GM13977 (cell line): ENCODE measurements at regions not wholly inside any gene's neighbourhood (a gene's known extent, or its start where the extent isn't known, plus 50 kb on each side); places are given as distances from the start of the nearest gene placed in this dataset.
"Not testable (repeated sequence)": the region's sequence is repeated elsewhere in the genome, so short reads cannot be mapped to it uniquely, and the experiment has no call there.

ENCODE experiments used
- DNase-seq: peaks from one replicate; pipeline ENCODE4 v3.0.0; 2012; ENCODE audit warnings: low spot score
- in situ Hi-C: fragments of 300-500 bp; cut with MboI; formaldehyde crosslinking; loops from one replicate; pipeline ENCODE4 v1.12.0; 2022; ENCODE audit warnings: low sequenced_read_pairs, low pct_unique_long_range_greater_than_20kb, mixed read lengths, inconsistent platforms; ENCODE audit not compliant: unreplicated experiment
- TF ChIP-seq, protein P1 (sequence below): IDR thresholded peaks from 2 replicates; pipeline ENCODE4 v1.5.1; 2012; ENCODE audit warnings: mild to moderate bottlenecking, control low read depth; ENCODE audit not compliant: insufficient read depth; ENCODE audit errors: extremely low read depth, missing control alignments

DNA sequence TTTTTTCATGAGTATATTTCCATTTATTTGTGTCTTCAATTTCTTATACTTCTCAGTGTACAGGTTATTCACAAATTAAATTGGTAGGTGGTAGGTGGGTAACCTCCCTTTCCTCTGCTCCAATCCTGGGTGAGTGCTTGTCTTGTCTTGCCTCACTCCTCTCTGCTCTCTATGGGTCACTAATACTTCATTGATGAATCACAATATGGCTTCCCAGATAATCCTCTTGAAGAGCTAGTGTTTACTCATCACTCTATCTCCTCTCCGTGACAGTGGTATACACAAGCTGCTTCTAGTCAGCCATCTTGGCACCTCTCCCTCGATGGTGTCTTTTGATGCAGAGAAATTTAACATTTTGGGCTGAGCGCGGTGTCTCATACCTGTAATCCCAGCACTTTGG, 331.8 kb upstream of the NMUR2 start:
- in situ Hi-C loops: no loop called here
- TF ChIP-seq, protein P1, sequence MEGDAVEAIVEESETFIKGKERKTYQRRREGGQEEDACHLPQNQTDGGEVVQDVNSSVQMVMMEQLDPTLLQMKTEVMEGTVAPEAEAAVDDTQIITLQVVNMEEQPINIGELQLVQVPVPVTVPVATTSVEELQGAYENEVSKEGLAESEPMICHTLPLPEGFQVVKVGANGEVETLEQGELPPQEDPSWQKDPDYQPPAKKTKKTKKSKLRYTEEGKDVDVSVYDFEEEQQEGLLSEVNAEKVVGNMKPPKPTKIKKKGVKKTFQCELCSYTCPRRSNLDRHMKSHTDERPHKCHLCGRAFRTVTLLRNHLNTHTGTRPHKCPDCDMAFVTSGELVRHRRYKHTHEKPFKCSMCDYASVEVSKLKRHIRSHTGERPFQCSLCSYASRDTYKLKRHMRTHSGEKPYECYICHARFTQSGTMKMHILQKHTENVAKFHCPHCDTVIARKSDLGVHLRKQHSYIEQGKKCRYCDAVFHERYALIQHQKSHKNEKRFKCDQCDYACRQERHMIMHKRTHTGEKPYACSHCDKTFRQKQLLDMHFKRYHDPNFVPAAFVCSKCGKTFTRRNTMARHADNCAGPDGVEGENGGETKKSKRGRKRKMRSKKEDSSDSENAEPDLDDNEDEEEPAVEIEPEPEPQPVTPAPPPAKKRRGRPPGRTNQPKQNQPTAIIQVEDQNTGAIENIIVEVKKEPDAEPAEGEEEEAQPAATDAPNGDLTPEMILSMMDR: no peak
- no peak for DNase-seq

DNA sequence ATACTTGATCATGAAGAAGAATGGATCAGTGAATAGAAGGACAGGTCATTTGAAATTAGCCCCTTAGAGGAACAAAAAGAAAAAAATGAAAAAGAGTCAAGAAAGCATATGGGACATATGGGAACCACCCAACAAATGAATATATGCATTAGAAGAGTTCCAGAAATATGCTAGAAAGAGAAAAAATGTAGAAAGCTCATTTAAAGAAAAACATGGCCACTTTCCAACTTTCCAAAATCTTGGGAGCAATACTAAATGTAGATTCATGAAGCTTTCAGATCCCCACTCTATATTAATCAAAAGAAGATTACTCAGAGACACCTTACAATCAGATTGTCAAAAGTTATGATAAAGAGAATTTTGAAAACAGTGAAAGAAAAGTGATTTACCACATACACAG, 334.8 kb upstream of the NMUR2 start:
- no peak for DNase-seq
- in situ Hi-C loops: no loop called here
- TF ChIP-seq, protein P1: no peak

DNA sequence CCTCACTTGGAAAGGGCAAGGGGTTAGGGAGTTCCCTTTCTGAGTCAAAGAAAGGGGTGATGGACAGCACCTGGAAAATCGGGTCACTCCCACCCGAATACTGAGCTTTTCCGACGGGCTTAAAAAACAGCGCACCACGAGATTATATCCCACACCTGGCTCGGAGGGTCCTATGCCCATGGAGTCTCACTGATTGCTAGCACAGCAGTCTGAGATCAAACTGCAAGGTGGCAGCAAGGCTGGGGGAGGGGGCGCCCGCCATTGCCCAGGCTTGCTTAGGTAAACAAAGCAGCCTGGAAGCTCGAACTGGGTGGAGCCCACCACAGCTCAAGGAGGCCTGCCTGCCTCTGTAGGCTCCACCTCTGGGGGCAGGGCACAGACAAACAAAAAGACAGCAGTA, 336.0 kb upstream of the NMUR2 start:
- DNase-seq: not testable (repeated sequence)

DNA sequence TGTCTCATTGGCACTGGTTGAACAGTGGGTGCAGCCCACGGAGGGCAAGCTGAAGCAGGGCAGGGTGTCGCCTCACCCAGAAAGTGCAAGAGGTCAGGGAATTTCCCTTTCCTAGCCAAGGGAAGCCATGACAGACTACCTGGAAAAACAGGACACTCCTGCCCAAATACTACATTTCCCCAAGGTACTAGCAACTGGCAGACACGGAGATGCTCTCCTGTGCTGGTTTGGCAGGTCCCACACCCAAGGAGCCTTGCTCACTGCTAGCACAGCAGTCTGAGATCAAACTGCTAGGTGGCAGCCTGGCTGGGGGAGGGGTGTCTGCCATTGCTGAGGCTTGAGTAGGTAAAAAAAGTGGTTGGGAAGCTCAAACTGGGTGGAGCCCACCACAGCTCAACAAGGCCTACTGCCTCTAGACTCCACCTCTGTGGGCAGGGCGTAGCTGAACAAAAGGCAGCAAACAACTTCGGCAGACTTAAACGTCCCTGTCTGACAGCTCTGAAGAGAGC, 382.7 kb upstream of the NMUR2 start:
- in situ Hi-C loops, DNase-seq: not testable (repeated sequence)

More for the DNA sequence above, 336.0 kb upstream of the NMUR2 start:
- in situ Hi-C loops: not testable (repeated sequence)

DNA sequence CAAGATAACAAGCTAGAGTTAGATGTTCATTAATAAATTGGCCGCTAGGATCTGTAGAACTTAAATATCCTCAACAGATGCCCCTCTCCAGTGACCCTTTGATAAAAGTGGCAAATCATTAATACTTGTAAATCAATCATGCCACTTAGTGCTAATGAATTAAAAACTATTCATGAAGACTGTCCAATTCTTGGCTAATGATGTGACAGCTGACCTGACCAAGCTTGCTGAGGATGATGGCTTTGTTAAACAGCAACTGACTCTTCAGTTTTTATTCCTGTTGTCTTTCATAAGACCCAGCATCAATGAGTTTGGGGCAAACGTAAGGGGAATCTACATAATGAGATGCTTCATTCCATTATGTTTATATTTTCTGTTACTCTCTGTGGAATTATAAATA, 396.8 kb upstream of the NMUR2 start:
- no peak for DNase-seq
- TF ChIP-seq, protein P1: no peak
- in situ Hi-C loops: no loop called here

DNA sequence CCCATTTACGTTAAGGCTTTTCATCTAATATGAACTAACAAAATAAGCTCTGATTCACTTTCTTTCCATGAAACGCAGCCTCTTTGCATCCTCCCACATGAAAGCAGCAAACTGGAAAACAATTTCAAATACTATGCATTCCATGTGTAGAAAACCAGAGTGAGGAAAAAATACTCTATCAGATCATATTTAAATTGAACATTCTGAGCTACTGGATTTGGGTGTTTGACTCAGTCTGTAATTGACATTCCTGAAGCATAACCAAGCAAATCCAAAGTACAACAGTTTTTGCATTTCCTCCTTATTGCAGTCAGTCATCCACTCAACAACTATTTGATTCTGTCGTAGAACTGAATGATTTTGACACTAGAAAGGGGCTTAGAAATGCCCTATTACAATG, 399.1 kb upstream of the NMUR2 start:
- no peak for DNase-seq
- in situ Hi-C loops: no loop called here
- TF ChIP-seq, protein P1: no peak

DNA sequence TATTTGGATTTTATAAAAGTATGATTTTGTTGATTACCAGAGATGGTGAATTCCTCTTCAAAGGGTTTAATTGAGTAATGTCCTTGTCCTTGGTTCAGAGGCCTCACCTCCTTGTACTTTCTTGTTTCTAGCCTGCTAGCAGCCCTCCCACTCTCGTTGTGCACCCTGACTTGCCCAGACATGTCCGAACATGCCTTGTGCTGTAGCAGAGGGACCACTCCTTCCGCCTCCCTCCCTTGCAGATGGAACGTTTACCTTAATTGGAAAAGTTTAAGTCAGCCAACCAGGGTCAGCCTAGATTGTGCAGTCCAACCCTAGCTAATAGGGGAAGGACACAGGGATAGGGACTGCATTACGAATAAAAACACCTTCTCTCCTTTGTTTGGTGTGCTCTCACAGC, 406.9 kb upstream of the NMUR2 start:
- DNase-seq: no peak
- TF ChIP-seq, protein P1: no peak
- in situ Hi-C loops: no loop called here

DNA sequence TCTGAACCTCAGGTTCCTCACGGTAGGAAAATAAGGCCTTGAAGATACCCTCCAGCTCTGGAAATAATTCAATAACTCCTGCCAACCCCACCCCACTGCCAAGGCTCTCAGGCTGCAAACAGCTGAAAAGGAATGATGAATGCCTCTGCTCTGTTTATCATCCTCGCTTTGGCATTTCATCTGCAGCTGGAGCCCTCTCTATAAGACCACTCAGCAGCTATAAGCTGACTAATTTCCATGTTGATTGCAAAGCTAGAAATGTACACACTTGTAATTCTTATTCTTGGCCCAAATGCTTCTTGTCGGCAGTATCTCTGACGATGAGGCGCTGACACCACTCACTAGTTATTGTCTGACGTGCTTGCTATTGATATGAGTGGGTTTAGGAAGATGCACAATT, 408.4 kb upstream of the NMUR2 start:
- TF ChIP-seq, protein P1: no peak
- in situ Hi-C loops: no loop called here
- DNase-seq: no peak
